ENCODE measurements at regions not wholly inside any gene's neighbourhood (a gene's known extent, or its start where the extent isn't known, plus 50 kb on each side); places are given as distances from the start of the nearest gene placed in this dataset.
"Not testable (repeated sequence)": the region's sequence is repeated elsewhere in the genome, so short reads cannot be mapped to it uniquely, and the experiment has no call there.

DNA sequence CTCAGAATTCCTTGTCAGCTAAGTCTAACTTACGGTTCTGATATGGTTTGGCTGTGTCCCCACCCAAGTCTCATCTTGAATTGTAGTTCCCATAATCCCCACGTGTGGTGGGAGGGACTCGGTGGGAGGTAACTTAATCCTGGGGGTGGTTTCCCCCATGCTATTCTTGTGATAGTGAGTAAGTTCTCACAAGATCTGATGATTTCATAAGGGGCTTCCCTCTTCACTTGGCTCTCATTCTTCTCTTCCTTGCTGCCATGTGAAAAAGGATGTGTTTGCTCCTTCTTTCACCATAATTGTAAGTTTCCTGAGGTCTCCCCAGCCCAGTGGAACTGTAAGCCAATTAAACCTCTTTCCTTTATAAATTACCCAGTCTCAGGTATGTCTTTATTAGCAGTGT lies 163.0 kb downstream of the PMAIP1 start:
- not testable (repeated sequence) for TF ChIP-seq EZH2phosphoT487 (IDR thresholded peaks at IDR 0.05; ENCODE audit: low read depth)
- TF ChIP-seq, protein P1, sequence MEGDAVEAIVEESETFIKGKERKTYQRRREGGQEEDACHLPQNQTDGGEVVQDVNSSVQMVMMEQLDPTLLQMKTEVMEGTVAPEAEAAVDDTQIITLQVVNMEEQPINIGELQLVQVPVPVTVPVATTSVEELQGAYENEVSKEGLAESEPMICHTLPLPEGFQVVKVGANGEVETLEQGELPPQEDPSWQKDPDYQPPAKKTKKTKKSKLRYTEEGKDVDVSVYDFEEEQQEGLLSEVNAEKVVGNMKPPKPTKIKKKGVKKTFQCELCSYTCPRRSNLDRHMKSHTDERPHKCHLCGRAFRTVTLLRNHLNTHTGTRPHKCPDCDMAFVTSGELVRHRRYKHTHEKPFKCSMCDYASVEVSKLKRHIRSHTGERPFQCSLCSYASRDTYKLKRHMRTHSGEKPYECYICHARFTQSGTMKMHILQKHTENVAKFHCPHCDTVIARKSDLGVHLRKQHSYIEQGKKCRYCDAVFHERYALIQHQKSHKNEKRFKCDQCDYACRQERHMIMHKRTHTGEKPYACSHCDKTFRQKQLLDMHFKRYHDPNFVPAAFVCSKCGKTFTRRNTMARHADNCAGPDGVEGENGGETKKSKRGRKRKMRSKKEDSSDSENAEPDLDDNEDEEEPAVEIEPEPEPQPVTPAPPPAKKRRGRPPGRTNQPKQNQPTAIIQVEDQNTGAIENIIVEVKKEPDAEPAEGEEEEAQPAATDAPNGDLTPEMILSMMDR (IDR thresholded peaks at IDR 0.05; ENCODE audit: low read depth, low read length) = not testable (repeated sequence)

Measured in OCI-LY3 (cell line).